AG04449 (cell line): ENCODE measurements at regions not wholly inside any gene's neighbourhood (a gene's known extent, or its start where the extent isn't known, plus 50 kb on each side); places are given as distances from the start of the nearest gene placed in this dataset.
"Not testable (repeated sequence)": the region's sequence is repeated elsewhere in the genome, so short reads cannot be mapped to it uniquely, and the experiment has no call there.

Experiments used
- CTCF ChIA-PET: fragments of 350-600 bp; formaldehyde crosslinking; extraction: SDS; loops from one replicate; lab custom pipeline; 2021; ENCODE audit warnings: antibody characterized with exemption; lab: Yijun Ruan, JAX
- POLR2A ChIA-PET: fragments of 400-600, 350-600 bp; formaldehyde crosslinking; extraction: SDS; loops from one replicate; lab custom pipeline; 2020; ENCODE audit warnings: antibody characterized with exemption, inconsistent platforms; lab: Yijun Ruan, JAX
- DNase-seq: peaks from one replicate; pipeline ENCODE4 v3.0.0-alpha.2; 2010; ENCODE audit warnings: low read depth, low spot score
- H3K4me3 ChIP-seq: 2 replicates; pipeline ENCODE4 v1.5.1; 2011; ENCODE audit warnings: low read depth, mild to moderate bottlenecking, control low read depth, low read length
- TF ChIP-seq, protein P1 (sequence below): IDR thresholded peaks from one replicate; pipeline ENCODE4 v1.5.1; 2011; ENCODE audit warnings: mild to moderate bottlenecking, moderate library complexity, low read length, control low read depth, inconsistent platforms; ENCODE audit not compliant: insufficient read depth; ENCODE audit errors: missing control alignments

DNA sequence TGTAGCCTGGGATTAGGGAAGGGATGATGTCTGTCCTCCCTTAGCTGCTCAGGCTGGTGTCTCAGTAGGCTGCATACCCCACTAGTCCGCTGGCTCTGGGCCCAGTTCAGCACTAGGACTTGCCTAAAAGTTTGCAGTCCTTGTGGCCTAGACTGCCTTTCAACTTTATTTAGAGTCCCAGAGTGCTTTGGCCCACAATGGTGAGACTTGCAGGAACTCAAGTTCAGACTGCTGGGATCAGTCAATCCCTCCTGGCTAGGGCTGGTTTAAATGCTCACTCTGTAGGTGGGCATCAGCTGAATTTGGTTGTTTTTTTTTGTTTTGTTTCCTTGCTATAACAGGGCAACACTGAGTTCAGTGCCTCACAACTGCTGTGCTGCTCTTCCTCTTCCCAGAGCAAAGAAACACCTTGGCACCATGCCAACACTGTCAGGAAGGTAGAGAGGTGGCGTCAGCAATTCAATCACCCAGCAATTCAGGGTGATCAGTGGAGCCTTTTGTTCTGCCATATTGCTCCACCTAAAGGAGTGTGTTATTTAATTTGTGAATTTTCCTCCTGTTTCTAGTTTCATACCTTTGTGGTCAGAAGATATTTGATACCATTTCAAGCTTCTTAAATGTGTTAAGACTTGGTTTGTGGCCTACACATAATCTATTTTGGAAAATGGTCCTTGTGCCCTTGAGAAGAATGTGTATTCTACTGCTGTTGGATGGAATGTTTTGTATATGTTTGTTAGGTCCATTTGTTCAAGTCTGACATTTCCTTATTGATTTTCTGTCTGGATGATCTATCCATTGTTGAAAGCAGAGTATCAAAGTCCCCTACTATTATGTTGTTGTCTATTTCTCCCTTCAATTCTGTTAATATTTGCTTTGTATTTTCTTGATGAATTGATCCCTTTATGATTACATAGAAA is 284.0 kb upstream of the PMFBP1 start:
- POLR2A ChIA-PET = no interaction called here
- CTCF ChIA-PET = interaction anchor here (0.9 to 1.6 kb wide), 2 partner anchors 8 to 11 kb away, joined by 3 to 8 read pairs; no protein-coding TSS in a partner anchor
- DNase-seq = no peak
- no peak overlapping the region for H3K4me3 ChIP-seq
- TF ChIP-seq, protein P1, sequence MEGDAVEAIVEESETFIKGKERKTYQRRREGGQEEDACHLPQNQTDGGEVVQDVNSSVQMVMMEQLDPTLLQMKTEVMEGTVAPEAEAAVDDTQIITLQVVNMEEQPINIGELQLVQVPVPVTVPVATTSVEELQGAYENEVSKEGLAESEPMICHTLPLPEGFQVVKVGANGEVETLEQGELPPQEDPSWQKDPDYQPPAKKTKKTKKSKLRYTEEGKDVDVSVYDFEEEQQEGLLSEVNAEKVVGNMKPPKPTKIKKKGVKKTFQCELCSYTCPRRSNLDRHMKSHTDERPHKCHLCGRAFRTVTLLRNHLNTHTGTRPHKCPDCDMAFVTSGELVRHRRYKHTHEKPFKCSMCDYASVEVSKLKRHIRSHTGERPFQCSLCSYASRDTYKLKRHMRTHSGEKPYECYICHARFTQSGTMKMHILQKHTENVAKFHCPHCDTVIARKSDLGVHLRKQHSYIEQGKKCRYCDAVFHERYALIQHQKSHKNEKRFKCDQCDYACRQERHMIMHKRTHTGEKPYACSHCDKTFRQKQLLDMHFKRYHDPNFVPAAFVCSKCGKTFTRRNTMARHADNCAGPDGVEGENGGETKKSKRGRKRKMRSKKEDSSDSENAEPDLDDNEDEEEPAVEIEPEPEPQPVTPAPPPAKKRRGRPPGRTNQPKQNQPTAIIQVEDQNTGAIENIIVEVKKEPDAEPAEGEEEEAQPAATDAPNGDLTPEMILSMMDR = no peak

DNA sequence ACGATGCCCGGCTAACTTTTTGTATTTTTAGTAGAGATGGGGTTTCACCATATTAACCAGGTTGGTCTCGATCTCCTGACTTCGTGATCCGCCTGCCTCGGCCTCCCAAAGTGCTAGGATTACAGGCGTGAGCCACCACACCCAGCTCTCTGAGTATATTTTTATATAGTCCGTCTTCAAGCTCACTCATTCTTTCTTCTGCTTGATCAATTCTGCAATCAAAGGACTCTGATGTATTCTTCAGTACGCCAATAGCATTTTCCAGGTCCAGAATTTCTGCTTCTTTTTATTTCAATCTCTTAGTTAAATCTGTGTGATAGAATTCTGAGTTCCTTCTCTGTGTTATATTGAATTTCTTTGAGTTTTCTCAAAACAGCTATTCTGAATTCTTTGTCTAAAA is 281.9 kb upstream of the PMFBP1 start:
- H3K4me3 ChIP-seq, POLR2A ChIA-PET, CTCF ChIA-PET, DNase-seq: not testable (repeated sequence)

DNA sequence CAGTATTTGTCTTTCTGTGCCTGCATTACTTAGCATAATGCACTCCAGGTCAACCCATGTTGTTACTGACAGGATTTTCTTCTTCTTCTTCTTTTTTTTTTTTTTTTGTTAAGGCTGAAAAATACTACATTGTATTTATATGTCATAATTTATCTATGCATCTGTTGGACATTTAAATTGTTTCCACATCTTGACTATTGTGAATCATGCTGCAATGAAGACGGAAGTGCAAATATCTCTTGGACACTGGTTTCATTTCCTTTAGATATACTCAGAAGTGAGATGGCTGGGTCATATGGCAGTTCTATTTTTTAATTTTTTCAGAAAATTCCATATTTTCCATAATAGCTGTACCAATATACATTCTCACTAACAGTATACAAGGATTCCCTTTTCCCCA is 272.7 kb upstream of the PMFBP1 start:
- ChIA-PET CTCF (interaction anchor here (0.6 to 1.1 kb wide), 2 partner anchors 45 to 183 kb away, joined by 3 read pairs; no protein-coding TSS in a partner anchor), POLR2A (no interaction called here)
- H3K4me3 ChIP-seq = no peak overlapping the region
- TF ChIP-seq, protein P1 = no peak
- no peak for DNase-seq

DNA sequence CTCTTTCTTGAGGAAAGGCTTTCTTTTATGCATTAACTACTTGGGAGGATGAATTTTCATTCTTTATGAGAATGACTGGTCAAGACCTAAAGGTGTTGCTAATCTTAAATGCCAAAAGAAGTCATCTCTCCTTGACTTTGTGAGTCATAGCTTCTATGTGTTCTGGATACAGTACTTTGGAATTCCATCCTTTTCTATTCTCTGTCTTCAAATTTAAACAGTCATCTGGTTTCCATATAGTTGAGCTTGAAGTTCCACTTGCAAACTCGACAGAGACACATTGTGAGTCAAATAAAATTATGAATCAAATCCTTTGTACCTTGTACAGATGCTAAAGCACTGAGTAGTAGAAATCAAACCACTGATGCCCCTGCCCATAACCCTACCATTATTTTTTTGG is 271.9 kb upstream of the PMFBP1 start:
- ChIA-PET POLR2A (no interaction called here), CTCF (interaction anchor here (1.2 kb wide), 1 partner anchor 43 kb away, joined by 3 read pairs; no protein-coding TSS in a partner anchor)
- no peak for DNase-seq
- no peak overlapping the region for H3K4me3 ChIP-seq
- TF ChIP-seq, protein P1 = no peak

DNA sequence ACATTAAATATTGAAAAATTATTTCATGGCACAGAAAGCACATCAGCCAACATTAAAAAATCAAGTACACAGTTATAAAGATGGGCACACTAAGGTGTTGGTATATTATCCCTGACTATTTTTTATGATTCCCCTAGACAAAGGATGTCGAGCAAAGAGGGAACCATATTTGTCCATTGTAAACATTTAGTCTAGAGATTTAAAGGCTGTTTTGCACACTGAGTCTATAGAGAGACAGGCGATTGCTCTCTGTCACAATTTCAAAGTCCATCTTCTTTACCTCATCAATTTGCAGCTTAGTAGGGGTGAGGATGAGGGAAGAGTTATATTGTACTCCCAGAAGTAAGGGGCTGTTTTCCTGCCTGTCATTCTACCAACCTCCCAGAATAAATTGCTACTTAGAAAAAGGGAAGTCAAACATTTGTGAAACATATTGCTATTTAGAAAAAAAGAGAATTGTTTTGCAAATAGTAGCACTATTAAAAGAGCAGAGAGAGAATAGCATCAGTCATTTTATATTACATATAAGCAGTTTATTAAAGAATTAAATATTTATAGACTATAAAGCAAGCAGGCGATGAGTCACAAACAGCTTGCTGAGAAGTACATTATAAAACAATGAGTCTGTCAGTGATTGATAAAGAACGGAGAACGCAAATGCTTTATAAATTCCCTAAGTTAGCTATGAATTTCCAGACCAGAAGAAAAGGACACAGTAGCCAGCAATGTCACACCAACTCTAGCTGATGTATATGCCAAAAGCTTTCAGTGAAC is 270.6 kb upstream of the PMFBP1 start:
- DNase-seq = no peak
- no peak overlapping the region for H3K4me3 ChIP-seq
- TF ChIP-seq, protein P1 = no peak
- ChIA-PET POLR2A (no interaction called here), CTCF (interaction anchor here (0.6 to 0.8 kb wide), 2 partner anchors 42 to 53 kb away, joined by 3 to 4 read pairs; no protein-coding TSS in a partner anchor)

DNA sequence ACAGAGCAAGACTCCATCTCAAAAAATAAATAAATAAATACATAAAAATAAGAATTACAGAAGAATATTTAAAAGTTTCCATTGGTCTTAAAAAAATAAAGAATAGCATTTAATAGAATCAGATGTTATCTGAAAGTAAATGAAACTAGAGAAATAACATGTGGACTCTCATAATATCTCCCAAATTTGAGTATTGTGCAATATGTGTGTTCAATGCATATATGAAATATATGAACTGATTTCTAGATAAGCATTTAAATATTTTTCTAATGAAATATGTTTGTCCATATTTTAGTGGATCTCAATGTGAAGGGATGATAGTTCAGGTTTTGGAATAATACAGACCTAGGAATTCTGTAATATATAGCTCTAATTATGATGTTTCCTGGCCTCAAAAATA is 265.9 kb upstream of the PMFBP1 start:
- DNase-seq = no peak
- TF ChIP-seq, protein P1 = no peak
- ChIA-PET POLR2A (no interaction called here), CTCF (no interaction called here)
- no peak overlapping the region for H3K4me3 ChIP-seq
